Hepatocyte (in vitro differentiated cells): ENCODE measurements at regions not wholly inside any gene's neighbourhood (a gene's known extent, or its start where the extent isn't known, plus 50 kb on each side); places are given as distances from the start of the nearest gene placed in this dataset.

Source experiments
- DNase-seq: peaks from one replicate; pipeline ENCODE4 v3.0.0-alpha.2; 2016; ENCODE audit warnings: low spot score
- H2AFZ ChIP-seq: fragments of 200-600 bp; sonication (generic); 2 replicates; pipeline ENCODE4 v1.6.0; 2016; ENCODE audit warnings: antibody characterized with exemption, mild to moderate bottlenecking
- H3K27ac ChIP-seq: fragments of 200-600 bp; sonication (generic); 2 replicates; pipeline ENCODE4 v1.5.1; 2016; ENCODE audit warnings: mild to moderate bottlenecking
- H3K27me3 ChIP-seq: fragments of 200-600 bp; sonication (generic); 2 replicates; pipeline ENCODE4 v1.6.1; 2016
- H3K36me3 ChIP-seq: fragments of 200-600 bp; sonication (generic); replicated peaks from 2 replicates; pipeline ENCODE4 v1.5.1; 2016; ENCODE audit warnings: low read depth; ENCODE audit not compliant: insufficient read depth
- H3K4me1 ChIP-seq: fragments of 200-600 bp; sonication (generic); 2 replicates; pipeline ENCODE4 v1.5.1; 2016; ENCODE audit warnings: mild to moderate bottlenecking, moderate library complexity; ENCODE audit not compliant: insufficient read depth
- H3K4me2 ChIP-seq: fragments of 200-600 bp; sonication (generic); 2 replicates; pipeline ENCODE4 v1.6.0; 2016
- H3K4me3 ChIP-seq: fragments of 200-600 bp; sonication (generic); 2 replicates; pipeline ENCODE4 v1.5.1; 2016; ENCODE audit warnings: mild to moderate bottlenecking
- H3K79me2 ChIP-seq: fragments of 200-600 bp; sonication (generic); 2 replicates; pipeline ENCODE4 v1.6.0; 2017; ENCODE audit warnings: mild to moderate bottlenecking
- H3K9me2 ChIP-seq: fragments of 200-600 bp; sonication (generic); replicated peaks from 2 replicates; pipeline ENCODE4 v1.6.0; 2017; ENCODE audit warnings: mild to moderate bottlenecking; ENCODE audit not compliant: insufficient read depth
- H3K9me3 ChIP-seq: fragments of 200-600 bp; sonication (generic); 2 replicates; pipeline ENCODE4 v1.5.1; 2016; ENCODE audit warnings: low read depth, mild to moderate bottlenecking
- H4K20me1 ChIP-seq: fragments of 200-600 bp; sonication (generic); 2 replicates; pipeline ENCODE4 v1.6.0; 2016; ENCODE audit warnings: mild to moderate bottlenecking; ENCODE audit not compliant: insufficient read depth, poor library complexity, severe bottlenecking
- EZH2 ChIP-seq: fragments of 200-600 bp; sonication (generic); IDR thresholded peaks from 2 replicates; pipeline ENCODE4 v1.6.1; 2016; ENCODE audit warnings: antibody characterized with exemption, mild to moderate bottlenecking, borderline replicate concordance
- EZH2phosphoT487 ChIP-seq: fragments of 200-600 bp; sonication (generic); IDR thresholded peaks from one replicate; pipeline ENCODE4 v1.6.1; 2018; ENCODE audit warnings: antibody characterized with exemption, mild to moderate bottlenecking, low read depth, moderate library complexity; ENCODE audit not compliant: unreplicated experiment, severe bottlenecking
- WGBS: methylation state at CpG from one replicate; pipeline ENCODE4 v1.1.6; 2016; ENCODE audit warnings: low lambda C conversion rate; ENCODE audit errors: missing lambda C conversion rate; 5-methylcytosine and 5-hydroxymethylcytosine counted together
- TF ChIP-seq, protein P1 (sequence below): fragments of 200-600 bp; sonication (generic); IDR thresholded peaks from 2 replicates; pipeline ENCODE4 v1.5.1; 2016; ENCODE audit warnings: antibody characterized with exemption, mild to moderate bottlenecking; ENCODE audit not compliant: poor library complexity

DNA sequence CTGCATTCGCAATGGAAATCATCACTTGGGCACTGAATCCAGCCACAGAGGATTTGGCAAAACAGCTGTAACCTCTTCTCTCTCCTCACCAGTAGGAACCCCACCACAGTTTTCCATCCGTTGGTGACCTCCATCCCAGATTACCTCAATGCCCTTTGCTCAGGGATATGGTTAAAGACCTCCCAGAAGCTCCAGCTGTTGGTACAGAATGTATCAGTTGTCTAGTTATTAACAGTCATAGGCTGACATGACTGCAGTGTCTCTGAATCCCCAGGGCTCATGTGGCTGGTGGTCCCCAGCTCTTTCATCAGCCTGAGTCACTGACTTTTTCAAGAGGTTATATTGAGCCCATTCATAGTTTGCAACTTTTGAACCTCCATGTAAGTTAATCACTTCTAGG is 189.8 kb upstream of the HHIP start:
- Histone ChIP-seq H3K4me3 (no peak overlapping the region), H4K20me1 (no peaks in the 10 kb centered on the region), H3K27ac (no peak overlapping the region), H3K4me2 (no peak overlapping the region), H3K79me2 (no peaks in the 10 kb centered on the region), H3K4me1 (no peaks in the 10 kb centered on the region), H2AFZ (no peak overlapping the region), H3K27me3 (no peaks in the 10 kb centered on the region), H3K9me3 (no peaks in the 10 kb centered on the region), H3K9me2 (no peaks in the 10 kb centered on the region), H3K36me3 (no peaks in the 10 kb centered on the region)
- no peak for DNase-seq
- WGBS, result 95% methylated on average over 2 of the region's 2 CpGs
- TF ChIP-seq, protein P1, sequence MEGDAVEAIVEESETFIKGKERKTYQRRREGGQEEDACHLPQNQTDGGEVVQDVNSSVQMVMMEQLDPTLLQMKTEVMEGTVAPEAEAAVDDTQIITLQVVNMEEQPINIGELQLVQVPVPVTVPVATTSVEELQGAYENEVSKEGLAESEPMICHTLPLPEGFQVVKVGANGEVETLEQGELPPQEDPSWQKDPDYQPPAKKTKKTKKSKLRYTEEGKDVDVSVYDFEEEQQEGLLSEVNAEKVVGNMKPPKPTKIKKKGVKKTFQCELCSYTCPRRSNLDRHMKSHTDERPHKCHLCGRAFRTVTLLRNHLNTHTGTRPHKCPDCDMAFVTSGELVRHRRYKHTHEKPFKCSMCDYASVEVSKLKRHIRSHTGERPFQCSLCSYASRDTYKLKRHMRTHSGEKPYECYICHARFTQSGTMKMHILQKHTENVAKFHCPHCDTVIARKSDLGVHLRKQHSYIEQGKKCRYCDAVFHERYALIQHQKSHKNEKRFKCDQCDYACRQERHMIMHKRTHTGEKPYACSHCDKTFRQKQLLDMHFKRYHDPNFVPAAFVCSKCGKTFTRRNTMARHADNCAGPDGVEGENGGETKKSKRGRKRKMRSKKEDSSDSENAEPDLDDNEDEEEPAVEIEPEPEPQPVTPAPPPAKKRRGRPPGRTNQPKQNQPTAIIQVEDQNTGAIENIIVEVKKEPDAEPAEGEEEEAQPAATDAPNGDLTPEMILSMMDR, result no peak
- TF ChIP-seq EZH2, result no peak
- TF ChIP-seq EZH2phosphoT487, result no peak

DNA sequence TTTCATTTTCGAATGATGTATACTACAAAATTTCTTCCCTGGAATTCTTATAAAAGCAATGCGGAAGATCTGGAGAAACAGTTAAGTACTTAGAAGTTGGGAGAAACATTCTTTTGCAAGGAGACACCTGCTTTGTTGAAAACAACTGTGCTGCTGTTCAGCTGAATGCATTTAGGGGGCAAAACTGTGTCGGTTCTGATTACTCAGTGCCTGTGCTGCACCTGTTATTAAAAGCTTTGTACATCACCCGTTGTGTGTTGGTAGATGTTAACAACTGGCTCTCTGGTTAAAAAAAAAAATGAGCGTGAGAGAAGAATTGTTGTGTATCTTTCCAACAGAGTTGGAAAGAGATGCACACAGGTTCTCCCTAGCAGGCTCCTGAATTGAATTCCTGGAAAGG is 184.1 kb upstream of the HHIP start:
- Histone ChIP-seq H3K4me3 (no peak overlapping the region), H3K4me1 (no peaks in the 10 kb centered on the region), H4K20me1 (no peaks in the 10 kb centered on the region), H3K9me2 (no peaks in the 10 kb centered on the region), H3K4me2 (no peak overlapping the region), H3K27ac (no peak overlapping the region), H3K36me3 (no peaks in the 10 kb centered on the region), H3K27me3 (no peaks in the 10 kb centered on the region), H3K79me2 (no peaks in the 10 kb centered on the region), H2AFZ (no peak overlapping the region), H3K9me3 (no peaks in the 10 kb centered on the region)
- 84% methylated on average over 5 of the region's 5 CpGs for WGBS
- no peak for DNase-seq
- TF ChIP-seq, protein P1, result no peak
- TF ChIP-seq EZH2 (no peak), EZH2phosphoT487 (no peak)

DNA sequence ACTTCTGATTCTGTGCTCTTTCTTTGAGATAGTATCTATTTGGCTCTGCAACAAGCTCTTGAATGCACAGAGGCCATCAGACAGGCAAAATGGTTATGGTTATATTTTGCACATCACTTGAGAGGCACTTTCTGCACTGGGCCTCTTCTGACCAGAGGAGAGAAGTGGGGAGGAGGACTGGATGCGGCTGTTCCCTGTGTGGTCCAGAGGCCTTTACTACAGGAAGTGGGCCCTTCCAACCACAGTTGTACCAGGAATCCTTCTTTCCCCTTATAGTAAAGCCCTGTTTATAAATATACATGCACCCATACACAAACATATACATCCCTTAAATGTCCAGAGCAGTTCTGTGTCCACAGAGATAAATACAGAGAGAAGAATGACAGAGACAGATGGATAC is 182.7 kb upstream of the HHIP start:
- no peaks in the 10 kb centered on the region for H3K9me3 ChIP-seq
- no peaks in the 10 kb centered on the region for H3K4me1 ChIP-seq
- no peaks in the 10 kb centered on the region for H3K79me2 ChIP-seq
- DNase-seq, result no peak
- no peaks in the 10 kb centered on the region for H3K27me3 ChIP-seq
- no peak overlapping the region for H3K27ac ChIP-seq
- H3K4me3 ChIP-seq, result no peak overlapping the region
- TF ChIP-seq EZH2phosphoT487 (no peak), EZH2 (no peak)
- no peak overlapping the region for H3K4me2 ChIP-seq
- WGBS, result 96% methylated on average over 1 of the region's 1 CpG
- H3K9me2 ChIP-seq, result no peaks in the 10 kb centered on the region
- no peak overlapping the region for H2AFZ ChIP-seq
- no peaks in the 10 kb centered on the region for H4K20me1 ChIP-seq
- H3K36me3 ChIP-seq, result no peaks in the 10 kb centered on the region

DNA sequence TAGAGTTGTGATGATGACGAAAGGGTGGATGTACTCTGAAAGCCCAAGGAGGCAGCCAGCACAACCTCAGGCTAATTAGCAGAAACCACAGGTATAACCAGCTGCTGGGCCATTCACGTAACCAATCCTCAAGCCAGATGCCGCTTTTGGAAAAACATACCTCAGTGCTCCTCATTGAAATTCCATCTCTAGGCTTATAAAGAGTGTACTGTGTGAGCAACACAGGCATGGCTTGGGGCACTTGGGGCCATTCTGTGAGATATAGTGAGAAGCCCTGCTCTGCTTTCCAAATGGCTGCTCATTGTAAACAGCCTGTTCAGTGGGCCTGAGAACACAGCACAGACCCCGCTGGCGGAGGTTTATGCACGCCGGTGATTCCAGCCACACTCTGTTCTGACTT is 182.1 kb upstream of the HHIP start:
- TF ChIP-seq EZH2, result no peak
- TF ChIP-seq, protein P1, result no peak
- no peak for TF ChIP-seq EZH2phosphoT487
- Histone ChIP-seq H3K4me1 (no peaks in the 10 kb centered on the region), H3K27ac (no peak overlapping the region), H2AFZ (no peak overlapping the region), H3K79me2 (no peaks in the 10 kb centered on the region), H3K36me3 (no peaks in the 10 kb centered on the region), H3K4me2 (no peak overlapping the region), H3K9me2 (no peaks in the 10 kb centered on the region), H4K20me1 (no peaks in the 10 kb centered on the region), H3K4me3 (no peak overlapping the region), H3K27me3 (no peaks in the 10 kb centered on the region), H3K9me3 (no peaks in the 10 kb centered on the region)
- DNase-seq, result no peak
- 93% methylated on average over 7 of the region's 7 CpGs for WGBS
